Activated CD4-positive, alpha-beta T cell treated with anti-CD3 and anti-CD28 coated beads, Interleukin-10, Interleukin-2, amounts not matched to agents 100 ng/mL and 50 ng/mL, durations not matched to agents 16 hours and 8 hours (primary cell): ENCODE measurements at regions not wholly inside any gene's neighbourhood (a gene's known extent, or its start where the extent isn't known, plus 50 kb on each side); places are given as distances from the start of the nearest gene placed in this dataset.

ENCODE experiments used
- DNase-seq: peaks from one replicate; pipeline ENCODE4 v3.0.0-alpha.2; 2020

GRCh38 chr2:66897691-66898150, 462.8 kb downstream of the MEIS1 start:
- no peak for DNase-seq

DNA sequence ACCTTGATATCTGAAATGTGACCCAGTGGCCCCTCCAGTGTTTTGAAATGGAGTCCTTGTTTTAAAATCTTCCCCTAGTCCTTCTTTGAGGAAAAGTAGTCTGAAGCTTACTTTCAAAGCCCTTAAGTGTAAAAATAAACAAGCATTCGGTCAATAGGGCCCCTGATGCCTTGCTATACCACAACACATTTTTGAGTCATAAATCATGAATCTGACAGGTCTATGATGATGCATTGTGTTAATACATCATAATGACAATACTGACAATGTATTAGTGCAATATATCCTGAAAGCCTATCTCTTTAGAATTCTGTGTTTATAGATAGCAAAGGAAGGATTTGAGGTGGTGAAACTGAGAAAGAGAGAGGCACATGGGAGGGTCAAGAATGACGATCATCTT, 464.2 kb downstream of the MEIS1 start:
- DNase-seq = no peak

- no peak for DNase-seq
These were observed 464.7 kb downstream of the MEIS1 start for GRCh38 chr2:66899648-66900047.

GRCh38 chr2:66901344-66901743, 466.4 kb downstream of the MEIS1 start:
- no peak for DNase-seq

DNA sequence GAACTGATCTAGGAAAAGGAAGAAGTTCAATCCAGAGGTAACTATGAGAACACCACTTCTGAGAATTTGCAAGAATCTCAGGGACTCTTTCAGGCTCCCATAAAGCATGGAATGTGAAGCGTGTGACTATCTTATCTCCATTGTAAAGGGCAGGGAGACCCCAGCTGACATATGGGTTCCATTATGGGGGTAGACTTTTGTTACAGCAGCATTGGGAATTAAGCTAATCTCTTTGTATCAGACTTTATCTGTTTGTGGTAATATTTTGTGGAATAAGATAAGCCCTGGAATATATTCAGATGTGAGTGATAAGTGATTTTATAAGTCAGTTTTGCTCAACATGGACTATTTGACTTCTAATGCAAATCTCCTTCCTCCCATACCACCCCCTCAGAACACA, 468.3 kb downstream of the MEIS1 start:
- DNase-seq = no peak

GRCh38 chr2:66903745-66904465, 469.0 kb downstream of the MEIS1 start:
- no peak for DNase-seq

DNA sequence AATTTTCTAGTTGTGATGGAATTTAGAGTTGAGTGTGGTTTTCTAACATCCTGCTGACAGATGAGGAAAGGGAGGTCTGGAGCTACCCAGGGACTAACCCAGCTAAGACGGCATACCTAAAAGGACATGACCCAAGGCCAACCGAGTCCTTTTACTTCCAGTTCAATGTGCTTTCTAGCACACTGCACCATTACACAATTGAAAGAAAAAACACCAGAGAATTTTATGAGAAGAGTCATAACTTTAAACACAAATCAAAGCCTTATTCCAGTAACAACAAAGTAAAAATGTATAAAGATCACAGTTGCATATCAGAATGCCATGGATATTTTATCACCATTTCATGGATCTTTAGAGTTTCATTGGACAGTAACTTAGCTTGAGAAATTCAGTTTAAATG, 480.3 kb downstream of the MEIS1 start:
- no peak for DNase-seq

- no peak for DNase-seq
These were observed 477.8 kb upstream of the ETAA1 start for GRCh38 chr2:66919286-66919685.

- no peak for DNase-seq
These were observed 476.7 kb upstream of the ETAA1 start for GRCh38 chr2:66920415-66920814.

GRCh38 chr2:66925128-66925527, 472.0 kb upstream of the ETAA1 start:
- DNase-seq = no peak

- no peak for DNase-seq
These were observed 470.5 kb upstream of the ETAA1 start for GRCh38 chr2:66926594-66927112.

DNA sequence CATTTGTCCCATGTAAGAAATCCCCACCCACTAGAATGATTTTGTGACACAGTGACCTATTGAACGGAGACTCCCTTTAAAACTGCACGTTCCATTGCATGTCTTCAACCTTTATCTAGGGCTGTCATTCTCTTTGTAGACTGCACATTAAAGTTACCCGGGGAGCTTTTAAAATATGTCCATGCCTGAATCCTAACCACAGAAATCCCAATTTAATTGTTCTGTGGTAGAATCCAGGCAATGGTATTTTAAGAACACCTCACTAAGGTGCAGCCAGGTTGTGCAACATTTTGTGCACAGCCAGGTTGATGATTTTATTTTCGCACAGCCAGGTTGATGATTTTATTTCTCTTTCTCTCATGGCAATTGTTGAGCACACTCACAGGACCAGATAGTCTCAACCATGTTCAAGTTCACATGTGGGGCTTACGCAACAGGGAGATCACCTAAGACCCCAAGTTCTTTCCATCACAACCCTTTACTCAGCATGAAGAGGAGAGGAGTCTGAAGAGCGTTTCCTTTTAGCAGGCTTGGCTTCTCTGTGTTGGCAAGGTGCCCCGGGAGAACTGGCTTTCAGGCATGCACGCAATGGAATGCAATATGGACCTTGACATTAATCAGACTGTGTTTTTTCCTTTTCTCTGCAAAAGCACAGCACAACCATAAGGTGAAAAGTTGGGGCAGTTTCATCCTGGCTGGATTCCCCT, 467.3 kb upstream of the ETAA1 start:
- DNase-seq = no peak

GRCh38 chr2:66930339-66931220, 466.6 kb upstream of the ETAA1 start:
- no peak for DNase-seq

DNA sequence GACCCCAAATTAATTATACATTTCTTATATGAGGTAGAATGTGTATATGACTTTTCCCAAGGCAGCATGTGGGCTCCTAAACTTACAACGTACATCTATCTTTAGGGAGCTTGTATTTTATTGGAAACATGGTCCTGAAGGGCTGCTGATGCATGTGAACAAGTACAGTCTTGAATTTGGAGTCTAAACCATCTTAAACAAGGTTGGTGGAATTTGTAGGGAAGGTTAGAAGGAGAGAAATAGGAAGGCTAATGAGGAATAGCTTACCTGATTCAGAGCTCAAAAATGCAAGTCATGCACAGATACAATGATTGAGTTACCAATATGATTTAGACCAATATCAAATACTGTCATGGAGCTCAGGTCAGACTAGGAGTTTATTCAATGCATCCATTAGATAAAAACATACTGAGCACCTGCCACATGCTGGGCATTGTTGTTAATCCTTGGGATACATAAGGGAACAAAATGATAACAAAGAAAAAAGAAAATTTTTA, 458.6 kb upstream of the ETAA1 start:
- no peak for DNase-seq

- no peak for DNase-seq
These were observed 457.1 kb upstream of the ETAA1 start for GRCh38 chr2:66940080-66940479.

DNA sequence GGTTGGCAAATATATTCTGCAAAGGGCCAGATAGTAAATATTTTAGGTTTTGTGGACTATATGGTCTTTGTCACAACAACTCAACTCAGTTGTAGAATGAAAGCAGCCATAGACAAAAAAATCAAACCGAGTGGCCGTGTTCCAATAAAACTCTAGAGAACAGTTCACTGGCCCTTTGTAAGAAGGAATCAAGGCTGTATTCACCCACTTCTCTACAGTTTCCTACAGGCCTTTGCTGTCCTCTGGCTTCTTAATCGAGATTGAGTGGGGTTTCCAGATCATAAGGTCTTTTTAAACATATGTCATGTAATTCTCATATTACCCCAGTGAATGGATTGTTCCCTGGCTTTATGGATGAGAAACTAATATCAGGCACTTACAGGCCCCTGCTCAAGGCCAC, 448.9 kb upstream of the ETAA1 start:
- no peak for DNase-seq

DNA sequence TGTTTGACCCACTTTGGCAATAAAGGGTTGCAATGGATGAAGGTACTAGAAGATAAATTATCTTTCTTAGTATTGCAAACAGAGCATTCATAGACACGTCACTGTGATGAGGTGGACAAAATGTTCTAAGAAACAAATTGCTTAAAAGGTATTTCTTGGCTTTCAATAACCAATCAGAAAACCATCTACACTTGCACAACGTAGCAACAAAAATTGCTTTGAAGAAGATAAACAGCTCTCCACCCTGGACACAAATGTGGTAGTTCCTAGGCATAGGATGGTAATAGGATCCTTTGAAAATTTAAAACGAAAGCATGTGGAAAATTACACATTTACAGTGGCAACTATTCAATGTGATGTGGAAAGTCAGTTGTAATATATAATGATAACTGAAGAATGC, 439.9 kb upstream of the ETAA1 start:
- DNase-seq = no peak

DNA sequence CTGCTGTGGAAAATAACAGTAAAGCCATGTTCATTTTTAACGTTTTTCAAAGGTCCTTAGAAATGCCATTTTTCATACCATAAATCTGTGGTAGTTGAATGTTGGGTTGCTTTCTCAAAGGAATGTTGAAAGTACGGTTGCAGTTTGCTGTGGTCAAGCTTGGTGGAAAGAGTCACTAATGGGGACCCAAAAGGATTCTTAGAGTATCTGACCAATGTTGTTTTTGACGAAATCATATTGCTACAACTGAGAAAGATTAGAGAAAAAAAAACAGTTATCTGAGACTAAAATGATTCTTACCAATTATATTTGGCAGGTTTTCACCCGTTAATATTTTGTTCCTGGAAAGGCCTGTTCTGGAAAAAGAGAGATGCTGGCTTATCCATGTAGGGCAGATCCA, 439.5 kb upstream of the ETAA1 start:
- DNase-seq = no peak

GRCh38 chr2:66960161-66960560, 437.0 kb upstream of the ETAA1 start:
- DNase-seq = no peak

DNA sequence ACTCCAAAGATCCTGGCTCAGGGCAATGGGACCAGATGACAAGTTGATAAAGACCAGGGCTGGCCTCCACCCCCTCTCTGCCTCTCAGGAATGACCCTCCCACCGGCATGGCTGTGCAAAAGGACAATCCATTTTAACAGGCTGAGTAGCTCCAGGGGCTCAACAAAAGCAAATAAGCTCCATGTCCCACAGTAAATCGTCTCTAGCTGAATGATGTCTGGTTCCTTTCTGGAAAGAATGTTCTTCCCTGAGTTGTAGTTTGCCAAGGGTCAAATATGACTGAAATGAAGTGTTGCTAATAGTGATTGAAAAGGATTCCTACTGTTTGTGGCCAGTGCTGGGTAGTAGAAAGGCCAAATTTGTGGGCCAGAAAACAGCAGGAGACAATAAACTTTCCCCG, 434.4 kb upstream of the ETAA1 start:
- DNase-seq = no peak

DNA sequence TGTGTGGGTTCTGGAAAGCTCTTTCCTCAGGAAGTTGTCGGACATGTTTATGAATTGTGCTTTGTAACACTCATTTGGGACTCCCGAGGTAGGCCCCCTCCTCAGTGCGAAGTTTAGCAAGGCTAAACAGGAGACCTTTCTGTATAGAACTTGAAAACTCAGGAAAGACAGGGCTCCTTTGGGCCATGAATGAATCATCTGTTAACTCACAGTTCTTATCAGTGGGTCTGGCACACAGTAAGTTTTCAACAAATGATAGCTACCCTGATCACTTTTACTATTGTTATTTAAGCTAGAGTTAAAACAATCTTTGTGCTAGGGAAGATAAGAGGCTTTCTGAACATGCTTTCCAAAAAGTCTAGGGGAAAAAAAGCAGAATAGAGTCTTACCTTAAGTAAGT, 430.5 kb upstream of the ETAA1 start:
- DNase-seq = no peak

DNA sequence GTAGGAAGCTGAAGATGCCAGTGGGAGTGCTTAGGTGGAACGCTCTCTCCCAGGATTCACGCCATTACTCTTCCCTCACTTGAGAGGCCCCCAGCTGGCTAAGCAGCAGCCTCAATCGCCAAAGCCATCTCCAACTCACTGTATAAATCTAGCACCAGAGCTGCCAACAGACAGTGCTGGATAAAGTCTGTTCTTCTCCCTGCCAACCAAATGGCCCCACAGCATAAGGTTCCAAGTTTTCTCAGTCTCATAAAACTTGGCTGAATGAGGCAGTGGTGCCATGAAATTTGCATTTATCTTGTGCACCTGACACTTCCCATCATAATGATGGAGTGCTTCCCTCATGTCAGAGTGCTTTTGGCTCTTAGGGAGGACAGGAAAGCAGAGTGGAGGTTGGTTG, 428.2 kb upstream of the ETAA1 start:
- no peak for DNase-seq

GRCh38 chr2:66981074-66981473, 416.1 kb upstream of the ETAA1 start:
- no peak for DNase-seq
